Fibroblast of lung (primary cell): ENCODE measurements at regions not wholly inside any gene's neighbourhood (a gene's known extent, or its start where the extent isn't known, plus 50 kb on each side); places are given as distances from the start of the nearest gene placed in this dataset.

Experiments used
- DNase-seq, 2 donors: peaks; one replicate each; pipeline versions ENCODE4 v3.0.0 to v3.0.0-alpha.2; 2010; ENCODE audit warnings: low read depth in 2 of 2
- H2AFZ ChIP-seq: 2 replicates; pipeline ENCODE4 v1.5.1; 2012; ENCODE audit warnings: low read length, control low read depth, inconsistent platforms
- H3K27ac ChIP-seq: 2 replicates; pipeline ENCODE4 v1.5.1; 2011; ENCODE audit warnings: low read length, control low read depth; ENCODE audit not compliant: insufficient read depth
- H3K27me3 ChIP-seq: 2 replicates; pipeline ENCODE4 v1.5.1; 2011; ENCODE audit warnings: mild to moderate bottlenecking, low read length; ENCODE audit not compliant: control insufficient read depth, insufficient read depth
- H3K36me3 ChIP-seq: 2 replicates; pipeline ENCODE4 v1.5.1; 2011; ENCODE audit warnings: low read length; ENCODE audit not compliant: control insufficient read depth, insufficient read depth
- H3K4me1 ChIP-seq: 2 replicates; pipeline ENCODE4 v1.5.1; 2011; ENCODE audit warnings: low read length; ENCODE audit not compliant: control insufficient read depth, insufficient read depth; ENCODE audit errors: extremely low read depth
- H3K4me2 ChIP-seq: 2 replicates; pipeline ENCODE4 v1.5.1; 2011; ENCODE audit warnings: low read length, control low read depth; ENCODE audit not compliant: insufficient read depth; ENCODE audit errors: extremely low read depth
- H3K4me3 ChIP-seq, 4 experiments: fragments of 200-600 bp in 1 of 4; sonication (generic) in 1 of 4; replicated peaks in 1 of 4; 2 replicates each; pipeline ENCODE4 v1.5.1; 2011 to 2016; ENCODE audit warnings: low read length in 4 of 4, low read depth in 3 of 4, mild to moderate bottlenecking in 3 of 4, control low read depth in 2 of 4, inconsistent platforms in 1 of 4, mixed read lengths in 1 of 4; ENCODE audit not compliant: insufficient read depth in 1 of 4; ENCODE audit errors: control extremely low read depth in 1 of 4
- H3K79me2 ChIP-seq: 2 replicates; pipeline ENCODE4 v1.5.1; 2012; ENCODE audit warnings: mild to moderate bottlenecking, low read length, inconsistent platforms; ENCODE audit not compliant: control insufficient read depth, insufficient read depth
- H3K9ac ChIP-seq: 2 replicates; pipeline ENCODE4 v1.5.1; 2011; ENCODE audit warnings: mild to moderate bottlenecking, low read length, control low read depth; ENCODE audit not compliant: insufficient read depth
- H3K9me3 ChIP-seq: 2 replicates; pipeline ENCODE4 v1.5.1; 2012; ENCODE audit warnings: low read depth, low read length; ENCODE audit not compliant: control insufficient read depth, insufficient read depth
- H4K20me1 ChIP-seq: 2 replicates; pipeline ENCODE4 v1.5.1; 2011; ENCODE audit warnings: low read length; ENCODE audit not compliant: control insufficient read depth, insufficient read depth; ENCODE audit errors: extremely low read depth
- CTCF ChIP-seq, 2 donors: IDR thresholded peaks in 1 of 2; conservative IDR thresholded peaks in 1 of 2; 1 replicate in 1 of 2; 2 replicates in 1 of 2; pipeline ENCODE4 v1.5.1; 2011 to 2012; ENCODE audit warnings: low read length in 2 of 2, control low read depth in 1 of 2, inconsistent platforms in 1 of 2, low read depth in 1 of 2, mild to moderate bottlenecking in 1 of 2
- EZH2 ChIP-seq: IDR thresholded peaks from 2 replicates; pipeline ENCODE4 v1.5.1; 2012; ENCODE audit warnings: low read length, control low read depth, mild to moderate bottlenecking; ENCODE audit errors: missing control alignments

GRCh38 chr17:71741836-71742235 is 379.0 kb upstream of the SOX9 start:
- Histone ChIP-seq H3K4me3 (no peak overlapping the region), H3K36me3 (no peaks in the 10 kb centered on the region), H3K4me1 (no peaks in the 10 kb centered on the region), H3K4me2 (no peak overlapping the region), H4K20me1 (no peaks in the 10 kb centered on the region), H3K79me2 (no peaks in the 10 kb centered on the region), H2AFZ (no peak overlapping the region), H3K9ac (no peak overlapping the region), H3K27ac (no peak overlapping the region), H3K27me3 (no peaks in the 10 kb centered on the region), H3K9me3 (no peaks in the 10 kb centered on the region)
- peak in 1 of 2 donors; percentile 47 for DNase-seq
- TF ChIP-seq CTCF (conservative IDR thresholded peaks at IDR 0.05 in 1 of 2, IDR thresholded peaks at IDR 0.05 in 1 of 2; ENCODE audit: low read depth in 1 of 2, low read length in 2 of 2) (no peak), EZH2 (no peak)

GRCh38 chr17:71748872-71749271 is 371.9 kb upstream of the SOX9 start:
- no peak overlapping the region for H3K4me3 ChIP-seq
- no peaks in the 10 kb centered on the region for H3K36me3 ChIP-seq
- H3K4me1 ChIP-seq = no peaks in the 10 kb centered on the region
- no peaks in the 10 kb centered on the region for H3K79me2 ChIP-seq
- H3K9ac ChIP-seq = no peak overlapping the region
- no peaks in the 10 kb centered on the region for H3K9me3 ChIP-seq
- TF ChIP-seq EZH2 (no peak), CTCF (conservative IDR thresholded peaks at IDR 0.05 in 1 of 2, IDR thresholded peaks at IDR 0.05 in 1 of 2; ENCODE audit: low read depth in 1 of 2, low read length in 2 of 2) (no peak)
- no peaks in the 10 kb centered on the region for H3K27me3 ChIP-seq
- H3K4me2 ChIP-seq = no peak overlapping the region
- H3K27ac ChIP-seq = no peak overlapping the region
- H4K20me1 ChIP-seq = no peaks in the 10 kb centered on the region
- DNase-seq = no peak
- no peak overlapping the region for H2AFZ ChIP-seq

- H3K9ac ChIP-seq = no peak overlapping the region
- DNase-seq = peak in 1 of 2 donors; percentile 29
- no peaks in the 10 kb centered on the region for H3K9me3 ChIP-seq
- H3K79me2 ChIP-seq = no peaks in the 10 kb centered on the region
- H3K4me1 ChIP-seq = no peaks in the 10 kb centered on the region
- H3K27me3 ChIP-seq = no peaks in the 10 kb centered on the region
- no peaks in the 10 kb centered on the region for H4K20me1 ChIP-seq
- H3K4me3 ChIP-seq = no peak overlapping the region
- no peaks in the 10 kb centered on the region for H3K36me3 ChIP-seq
- no peak for TF ChIP-seq EZH2
- no peak for TF ChIP-seq CTCF (conservative IDR thresholded peaks at IDR 0.05 in 1 of 2, IDR thresholded peaks at IDR 0.05 in 1 of 2; ENCODE audit: low read depth in 1 of 2, low read length in 2 of 2)
- H3K27ac ChIP-seq = no peak overlapping the region
- no peak overlapping the region for H3K4me2 ChIP-seq
- H2AFZ ChIP-seq = no peak overlapping the region
Observed at GRCh38 chr17:71753070-71753469, 367.8 kb upstream of the SOX9 start.
